Tibial nerve (tissue), 4 donors: ENCODE measurements at regions not wholly inside any gene's neighbourhood (a gene's known extent, or its start where the extent isn't known, plus 50 kb on each side); places are given as distances from the start of the nearest gene placed in this dataset.

ENCODE experiments used
- EP300 ChIP-seq, 2 donors: sonication (generic); formaldehyde crosslinking; IDR thresholded peaks; one replicate each; pipeline ENCODE4 v1.6.1; 2017; ENCODE audit warnings: antibody characterized with exemption in 2 of 2, mild to moderate bottlenecking in 1 of 2
- POLR2A ChIP-seq, 2 donors: fragments of 450-650 bp; IDR thresholded peaks; one replicate each; pipeline ENCODE4 v1.6.1; 2017; ENCODE audit warnings: antibody characterized with exemption in 2 of 2, mild to moderate bottlenecking in 2 of 2, moderate library complexity in 2 of 2
- TF ChIP-seq, protein P1 (sequence below), 5 experiments: fragments of 200-600 bp in 3 of 5; fragments of 450-650 bp in 2 of 5; sonication (generic) in 3 of 5; IDR thresholded peaks; one replicate each; pipeline ENCODE4 v1.5.1; 2016 to 2019; ENCODE audit warnings: antibody characterized with exemption in 5 of 5, mild to moderate bottlenecking in 3 of 5, moderate library complexity in 2 of 5

DNA sequence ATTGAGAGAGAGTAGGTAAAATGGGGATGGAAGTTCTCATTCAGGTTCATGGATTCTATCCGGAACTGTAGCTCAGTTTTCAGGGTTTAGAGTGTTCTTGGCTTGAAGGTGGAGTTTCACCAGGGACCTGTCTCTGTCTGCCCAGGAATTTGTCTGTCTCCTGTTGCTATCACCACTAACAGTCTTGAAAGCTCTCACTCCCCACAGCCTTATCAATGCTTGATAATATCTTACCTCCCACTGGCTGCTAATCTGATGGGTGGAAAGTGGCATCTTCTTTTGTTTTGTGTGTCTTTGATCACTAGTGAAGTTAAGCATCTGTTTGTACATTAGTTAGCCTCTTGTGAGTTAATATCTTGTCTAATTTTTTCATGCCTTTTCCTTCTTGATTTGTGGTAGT is 60.3 kb upstream of the TSPAN11 start:
- TF ChIP-seq, protein P1, sequence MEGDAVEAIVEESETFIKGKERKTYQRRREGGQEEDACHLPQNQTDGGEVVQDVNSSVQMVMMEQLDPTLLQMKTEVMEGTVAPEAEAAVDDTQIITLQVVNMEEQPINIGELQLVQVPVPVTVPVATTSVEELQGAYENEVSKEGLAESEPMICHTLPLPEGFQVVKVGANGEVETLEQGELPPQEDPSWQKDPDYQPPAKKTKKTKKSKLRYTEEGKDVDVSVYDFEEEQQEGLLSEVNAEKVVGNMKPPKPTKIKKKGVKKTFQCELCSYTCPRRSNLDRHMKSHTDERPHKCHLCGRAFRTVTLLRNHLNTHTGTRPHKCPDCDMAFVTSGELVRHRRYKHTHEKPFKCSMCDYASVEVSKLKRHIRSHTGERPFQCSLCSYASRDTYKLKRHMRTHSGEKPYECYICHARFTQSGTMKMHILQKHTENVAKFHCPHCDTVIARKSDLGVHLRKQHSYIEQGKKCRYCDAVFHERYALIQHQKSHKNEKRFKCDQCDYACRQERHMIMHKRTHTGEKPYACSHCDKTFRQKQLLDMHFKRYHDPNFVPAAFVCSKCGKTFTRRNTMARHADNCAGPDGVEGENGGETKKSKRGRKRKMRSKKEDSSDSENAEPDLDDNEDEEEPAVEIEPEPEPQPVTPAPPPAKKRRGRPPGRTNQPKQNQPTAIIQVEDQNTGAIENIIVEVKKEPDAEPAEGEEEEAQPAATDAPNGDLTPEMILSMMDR (IDR thresholded peaks at IDR 0.05), result no peak
- TF ChIP-seq EP300 (IDR thresholded peaks at IDR 0.05), result no peak
- no peak for TF ChIP-seq POLR2A (IDR thresholded peaks at IDR 0.05)
